ENCODE measurements at regions not wholly inside any gene's neighbourhood (a gene's known extent, or its start where the extent isn't known, plus 50 kb on each side); places are given as distances from the start of the nearest gene placed in this dataset.
"Not testable (repeated sequence)": the region's sequence is repeated elsewhere in the genome, so short reads cannot be mapped to it uniquely, and the experiment has no call there.

- Histone ChIP-seq H3K27me3 (no peaks in the 10 kb centered on the region), H3K36me3 (no peaks in the 10 kb centered on the region), H3K27ac (no peak overlapping the region), H3K4me1 (no peaks in the 10 kb centered on the region), H3K4me3 (no peak overlapping the region), H3K9me3 (no peaks in the 10 kb centered on the region)
- DNase-seq (ENCODE audit: low spot score in 2 of 2), result no peak
- TF ChIP-seq POLR2A (IDR thresholded peaks at IDR 0.05) (no peak), CTCF (IDR thresholded peaks at IDR 0.05) (no peak)
- WGBS, 2 donors, result 33 to 46% methylated on average over 6 of the region's 6 CpGs
Observed at GRCh38 chr13:64709079-64709478, 2521.1 kb downstream of the PCDH9 start.

GRCh38 chr13:64704121-64704649 is 2526.0 kb downstream of the PCDH9 start:
- no peak for DNase-seq (ENCODE audit: low spot score in 2 of 2)
- no peak overlapping the region for H3K4me3 ChIP-seq
- H3K27ac ChIP-seq, result no peak overlapping the region
- no peaks in the 10 kb centered on the region for H3K9me3 ChIP-seq
- H3K36me3 ChIP-seq, result no peaks in the 10 kb centered on the region
- WGBS, 2 donors, result 48 to 49% methylated on average over 6 of the region's 6 CpGs
- TF ChIP-seq POLR2A (IDR thresholded peaks at IDR 0.05) (no peak), CTCF (IDR thresholded peaks at IDR 0.05) (no peak), EP300 (IDR thresholded peaks at IDR 0.05) (no peak)
- no peaks in the 10 kb centered on the region for H3K27me3 ChIP-seq
- H3K4me1 ChIP-seq, result no peaks in the 10 kb centered on the region

- 38 to 42% methylated on average over 2 of the region's 2 CpGs for WGBS, 2 donors
- DNase-seq (ENCODE audit: low spot score in 2 of 2), result no peak
- Histone ChIP-seq H3K4me3 (no peak overlapping the region), H3K9me3 (no peaks in the 10 kb centered on the region), H3K36me3 (no peaks in the 10 kb centered on the region), H3K27ac (no peak overlapping the region), H3K4me1 (no peaks in the 10 kb centered on the region), H3K27me3 (no peaks in the 10 kb centered on the region)
- no peak for TF ChIP-seq CTCF (IDR thresholded peaks at IDR 0.05)
- no peak for TF ChIP-seq POLR2A (IDR thresholded peaks at IDR 0.05)
- no peak for TF ChIP-seq EP300 (IDR thresholded peaks at IDR 0.05)
Observed at GRCh38 chr13:64697226-64697625, 2532.9 kb downstream of the PCDH9 start.

- no peaks in the 10 kb centered on the region for H3K27me3 ChIP-seq
- DNase-seq (ENCODE audit: low spot score in 2 of 2), result no peak
- TF ChIP-seq CTCF (IDR thresholded peaks at IDR 0.05) (no peak), POLR2A (IDR thresholded peaks at IDR 0.05) (no peak), EP300 (IDR thresholded peaks at IDR 0.05) (no peak)
- H3K9me3 ChIP-seq, result no peaks in the 10 kb centered on the region
- H3K4me1 ChIP-seq, result no peaks in the 10 kb centered on the region
- H3K4me3 ChIP-seq, result no peak overlapping the region
- 81 to 86% methylated on average over 4 of the region's 4 CpGs for WGBS, 2 donors
- no peak overlapping the region for H3K27ac ChIP-seq
- H3K36me3 ChIP-seq, result no peaks in the 10 kb centered on the region
Observed at GRCh38 chr13:64688893-64689677, 2541.1 kb downstream of the PCDH9 start.

- not testable (repeated sequence) for H3K27ac ChIP-seq; DNase-seq (ENCODE audit: low spot score in 2 of 2); H3K9me3 ChIP-seq; H3K36me3 ChIP-seq; H3K4me3 ChIP-seq; H3K27me3 ChIP-seq; H3K4me1 ChIP-seq
- 86 to 93% methylated on average over 4 of the region's 4 CpGs for WGBS, 2 donors
Observed at GRCh38 chr13:64686536-64686935, 2543.6 kb downstream of the PCDH9 start.
